Kidney (tissue), 13 donors: ENCODE measurements at regions not wholly inside any gene's neighbourhood (a gene's known extent, or its start where the extent isn't known, plus 50 kb on each side); places are given as distances from the start of the nearest gene placed in this dataset.
A peak's percentile ranks its signal among the peaks of the same experiment; 100 is the strongest.

ENCODE experiments used
- DNase-seq, 5 donors: peaks; one replicate each; pipeline ENCODE4 v3.0.0-alpha.2; 2013 to 2020
- FAIRE-seq: peaks from 2 replicates; lab custom pipeline; 2012; peaks lifted over from hg19 to GRCh38; lab: Jason Lieb, UNC
- H3K27ac ChIP-seq, 2 donors: one replicate each; pipeline ENCODE4 v1.7.0; 2013; ENCODE audit warnings: low read depth in 2 of 2, low read length in 2 of 2, inconsistent platforms in 1 of 2
- H3K27me3 ChIP-seq: one replicate; pipeline ENCODE4 v1.7.1; 2013; ENCODE audit warnings: low read length, inconsistent platforms; ENCODE audit not compliant: control insufficient read depth, insufficient read depth
- H3K36me3 ChIP-seq, 3 donors: one replicate each; pipeline versions ENCODE4 v1.7.0 to v1.7.1; 2013; ENCODE audit warnings: low read length in 3 of 3, control low read depth in 1 of 3, inconsistent platforms in 1 of 3; ENCODE audit not compliant: insufficient read depth in 3 of 3, control insufficient read depth in 2 of 3
- H3K4me1 ChIP-seq, 3 donors: one replicate each; pipeline versions ENCODE4 v1.7.0 to v1.7.1; 2013; ENCODE audit warnings: low read length in 3 of 3, inconsistent platforms in 1 of 3, low read depth in 1 of 3; ENCODE audit not compliant: control insufficient read depth in 2 of 3, insufficient read depth in 2 of 3
- H3K4me3 ChIP-seq, 3 donors: one replicate each; pipeline versions ENCODE4 v1.7.0 to v1.8.1; 2013; ENCODE audit warnings: low read length in 3 of 3, control low read depth in 1 of 3, inconsistent platforms in 1 of 3
- H3K9ac ChIP-seq, 3 donors: one replicate each; pipeline versions ENCODE4 v1.7.0 to v1.7.1; 2013; ENCODE audit warnings: low read length in 3 of 3, control low read depth in 1 of 3, inconsistent platforms in 1 of 3
- H3K9me3 ChIP-seq, 3 donors: one replicate each; pipeline versions ENCODE4 v1.7.0 to v1.7.1; 2013; ENCODE audit warnings: low read length in 3 of 3, control low read depth in 1 of 3, inconsistent platforms in 1 of 3; ENCODE audit not compliant: control insufficient read depth in 2 of 3, insufficient read depth in 1 of 3
- intact Hi-C: fragments of 100-400 bp; cut with DNase I; formaldehyde crosslinking; loops from one replicate; pipeline ENCODE4 v1.11.1; 2022
- TF ChIP-seq, protein P1 (sequence below): IDR thresholded peaks from 3 replicates; pipeline ENCODE4 v1.5.1; 2012; ENCODE audit warnings: mild to moderate bottlenecking, moderate library complexity, borderline replicate concordance; ENCODE audit not compliant: insufficient read depth; ENCODE audit errors: extremely low read depth
- donor health status: control.
- donor health status: control.
- donor health status: control.
- donor health status: control.
- donor health status: control.
- donor health status: DM: yes; HTN: yes; CAD: no.
- donor health status: Normal renal cell carcinoma (clear cell type).

DNA sequence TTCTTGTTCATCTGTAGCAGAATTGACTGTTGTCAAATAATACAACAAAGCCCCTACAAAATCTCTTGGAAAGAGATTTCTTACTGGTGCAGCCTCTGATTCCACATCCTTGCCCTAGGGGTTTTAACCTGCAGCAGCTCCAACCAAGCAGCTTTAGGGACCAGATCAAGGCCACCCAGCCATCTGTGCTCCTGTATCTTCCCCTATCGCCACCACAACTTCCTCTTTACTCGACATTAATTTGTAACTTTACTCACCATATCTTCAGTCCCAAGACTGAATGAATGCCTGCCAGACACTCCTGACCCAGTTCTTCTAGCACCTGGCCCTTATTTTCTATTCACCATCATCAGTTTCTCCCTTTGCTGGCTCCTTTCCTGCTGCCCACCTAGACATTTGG is 156.6 kb upstream of the IL12A start:
- Histone ChIP-seq H3K36me3 (no peaks in the 10 kb centered on the region), H3K4me3 (no peak overlapping the region), H3K9ac (no peak overlapping the region), H3K27me3 (no peaks in the 10 kb centered on the region), H3K27ac (no peak overlapping the region), H3K4me1 (peaks cover 0 to 12% (median 8%) of the 10 kb centered on the region in 3 donors), H3K9me3 (no peaks in the 10 kb centered on the region)
- intact Hi-C loops: no loop called here
- TF ChIP-seq, protein P1, sequence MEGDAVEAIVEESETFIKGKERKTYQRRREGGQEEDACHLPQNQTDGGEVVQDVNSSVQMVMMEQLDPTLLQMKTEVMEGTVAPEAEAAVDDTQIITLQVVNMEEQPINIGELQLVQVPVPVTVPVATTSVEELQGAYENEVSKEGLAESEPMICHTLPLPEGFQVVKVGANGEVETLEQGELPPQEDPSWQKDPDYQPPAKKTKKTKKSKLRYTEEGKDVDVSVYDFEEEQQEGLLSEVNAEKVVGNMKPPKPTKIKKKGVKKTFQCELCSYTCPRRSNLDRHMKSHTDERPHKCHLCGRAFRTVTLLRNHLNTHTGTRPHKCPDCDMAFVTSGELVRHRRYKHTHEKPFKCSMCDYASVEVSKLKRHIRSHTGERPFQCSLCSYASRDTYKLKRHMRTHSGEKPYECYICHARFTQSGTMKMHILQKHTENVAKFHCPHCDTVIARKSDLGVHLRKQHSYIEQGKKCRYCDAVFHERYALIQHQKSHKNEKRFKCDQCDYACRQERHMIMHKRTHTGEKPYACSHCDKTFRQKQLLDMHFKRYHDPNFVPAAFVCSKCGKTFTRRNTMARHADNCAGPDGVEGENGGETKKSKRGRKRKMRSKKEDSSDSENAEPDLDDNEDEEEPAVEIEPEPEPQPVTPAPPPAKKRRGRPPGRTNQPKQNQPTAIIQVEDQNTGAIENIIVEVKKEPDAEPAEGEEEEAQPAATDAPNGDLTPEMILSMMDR: no peak
- FAIRE-seq (no peak), DNase-seq (no peak)

DNA sequence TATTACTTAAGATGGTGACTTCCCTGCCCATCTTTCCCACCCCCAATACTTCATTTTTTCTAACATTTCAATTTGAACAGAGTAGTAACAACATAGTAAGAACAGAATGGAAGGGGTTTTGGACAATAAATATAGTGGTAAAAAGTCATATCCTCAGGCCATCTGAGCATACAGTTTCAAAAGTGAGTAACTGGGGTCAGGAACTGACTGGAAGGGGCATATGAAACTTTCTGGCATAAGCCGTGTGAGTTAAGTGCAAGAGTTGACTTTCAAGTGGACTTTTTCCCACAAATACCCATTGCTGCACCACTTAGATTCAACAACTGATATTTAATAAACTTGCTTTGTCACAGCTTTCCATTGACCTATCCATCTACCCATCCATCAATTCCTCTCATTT is 153.5 kb upstream of the IL12A start:
- Histone ChIP-seq H3K4me3 (no peak overlapping the region), H3K9ac (no peak overlapping the region), H3K9me3 (no peaks in the 10 kb centered on the region), H3K4me1 (no peaks in the 10 kb centered on the region), H3K36me3 (no peaks in the 10 kb centered on the region), H3K27ac (no peak overlapping the region), H3K27me3 (no peaks in the 10 kb centered on the region)
- intact Hi-C loops: no loop called here
- no peak for FAIRE-seq
- TF ChIP-seq, protein P1: no peak
- DNase-seq: no peak

DNA sequence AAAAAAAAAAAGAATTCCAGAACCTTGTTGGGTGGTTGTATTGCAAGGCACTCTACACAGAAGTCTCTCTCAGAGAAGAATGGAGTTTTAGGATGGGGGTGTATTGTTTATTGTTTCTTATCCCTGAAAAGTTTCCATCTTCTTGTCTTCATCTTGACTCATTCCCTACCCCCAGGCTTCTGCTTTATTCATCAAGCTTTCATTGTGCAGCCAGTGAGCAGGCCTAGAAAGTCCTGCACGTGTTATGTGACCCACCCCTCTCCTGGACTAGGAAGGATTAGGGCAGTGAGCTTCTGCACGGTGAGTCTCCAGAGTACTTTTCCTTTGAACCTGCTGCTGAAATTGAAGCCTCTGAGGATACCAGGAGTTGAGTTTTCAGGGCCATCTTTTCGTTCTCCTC is 150.9 kb upstream of the IL12A start:
- intact Hi-C loops: no loop called here
- Histone ChIP-seq H3K36me3 (no peaks in the 10 kb centered on the region), H3K4me3 (no peak overlapping the region), H3K9me3 (no peaks in the 10 kb centered on the region), H3K27me3 (no peaks in the 10 kb centered on the region), H3K4me1 (peaks cover 0 to 4% (median 0%) of the 10 kb centered on the region in 3 donors), H3K27ac (peak overlapping the region in 1 of 2 donors; percentile 33), H3K9ac (no peak overlapping the region)
- FAIRE-seq (no peak), DNase-seq (no peak)
- TF ChIP-seq, protein P1: no peak

DNA sequence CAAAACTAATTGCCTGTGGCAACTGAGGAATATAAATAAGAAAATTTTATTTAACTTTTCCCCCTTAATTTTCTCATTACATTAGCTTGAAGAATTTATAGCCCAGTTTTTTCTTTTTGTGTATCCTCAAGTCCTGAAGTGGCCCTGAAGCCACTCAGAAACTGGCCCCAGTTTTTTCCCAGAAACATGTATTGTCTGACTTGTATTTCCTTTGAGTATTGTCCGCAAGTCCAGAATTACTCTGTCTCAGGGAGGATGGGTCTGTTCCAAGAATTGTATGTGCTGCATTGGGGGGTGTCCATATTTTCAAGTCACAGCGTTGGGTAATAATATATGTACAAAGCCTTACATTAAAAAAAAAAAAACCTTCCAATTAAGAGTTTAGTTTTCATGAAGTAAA is 149.7 kb upstream of the IL12A start:
- DNase-seq: no peak
- FAIRE-seq: no peak
- intact Hi-C loops: no loop called here
- Histone ChIP-seq H3K4me3 (no peak overlapping the region), H3K9ac (no peak overlapping the region), H3K9me3 (no peaks in the 10 kb centered on the region), H3K4me1 (peaks cover 0 to 4% (median 0%) of the 10 kb centered on the region in 3 donors), H3K36me3 (no peaks in the 10 kb centered on the region), H3K27ac (no peak overlapping the region), H3K27me3 (no peaks in the 10 kb centered on the region)
- TF ChIP-seq, protein P1: no peak
